NB4 (cell line): ENCODE measurements at regions not wholly inside any gene's neighbourhood (a gene's known extent, or its start where the extent isn't known, plus 50 kb on each side); places are given as distances from the start of the nearest gene placed in this dataset.
"Not testable (repeated sequence)": the region's sequence is repeated elsewhere in the genome, so short reads cannot be mapped to it uniquely, and the experiment has no call there.

Experiments used
- POLR2A ChIP-seq: IDR thresholded peaks from 2 replicates; pipeline ENCODE4 v1.6.1; 2011; ENCODE audit warnings: mild to moderate bottlenecking; ENCODE audit not compliant: insufficient read length; ENCODE audit errors: extremely low read depth
- TF ChIP-seq, protein P1 (sequence below): IDR thresholded peaks from one replicate; pipeline ENCODE4 v1.5.1; 2012; ENCODE audit warnings: low read depth, low read length

DNA sequence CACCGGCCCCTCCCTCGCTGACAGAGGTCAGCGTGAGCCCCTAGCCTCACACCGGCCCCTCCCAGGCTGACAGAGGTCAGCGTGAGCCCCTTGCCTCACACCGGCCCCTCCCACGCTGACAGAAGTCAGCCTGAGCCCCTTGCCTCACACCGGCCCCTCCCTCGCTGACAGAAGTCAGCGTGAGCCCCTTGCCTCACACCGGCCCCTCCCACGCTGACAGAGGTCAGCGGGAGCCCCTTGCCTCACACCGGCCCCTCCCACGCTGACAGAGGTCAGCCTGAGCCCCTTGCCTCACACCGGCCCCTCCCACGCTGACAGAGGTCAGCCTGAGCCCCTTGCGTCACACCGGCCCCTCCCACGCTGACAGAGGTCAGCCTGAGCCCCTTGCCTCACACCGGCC is 355.5 kb downstream of the ZNF37A start:
- TF ChIP-seq, protein P1, sequence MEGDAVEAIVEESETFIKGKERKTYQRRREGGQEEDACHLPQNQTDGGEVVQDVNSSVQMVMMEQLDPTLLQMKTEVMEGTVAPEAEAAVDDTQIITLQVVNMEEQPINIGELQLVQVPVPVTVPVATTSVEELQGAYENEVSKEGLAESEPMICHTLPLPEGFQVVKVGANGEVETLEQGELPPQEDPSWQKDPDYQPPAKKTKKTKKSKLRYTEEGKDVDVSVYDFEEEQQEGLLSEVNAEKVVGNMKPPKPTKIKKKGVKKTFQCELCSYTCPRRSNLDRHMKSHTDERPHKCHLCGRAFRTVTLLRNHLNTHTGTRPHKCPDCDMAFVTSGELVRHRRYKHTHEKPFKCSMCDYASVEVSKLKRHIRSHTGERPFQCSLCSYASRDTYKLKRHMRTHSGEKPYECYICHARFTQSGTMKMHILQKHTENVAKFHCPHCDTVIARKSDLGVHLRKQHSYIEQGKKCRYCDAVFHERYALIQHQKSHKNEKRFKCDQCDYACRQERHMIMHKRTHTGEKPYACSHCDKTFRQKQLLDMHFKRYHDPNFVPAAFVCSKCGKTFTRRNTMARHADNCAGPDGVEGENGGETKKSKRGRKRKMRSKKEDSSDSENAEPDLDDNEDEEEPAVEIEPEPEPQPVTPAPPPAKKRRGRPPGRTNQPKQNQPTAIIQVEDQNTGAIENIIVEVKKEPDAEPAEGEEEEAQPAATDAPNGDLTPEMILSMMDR: not testable (repeated sequence)
- not testable (repeated sequence) for TF ChIP-seq POLR2A
